Medulla oblongata (tissue), 1 donor: ENCODE measurements at regions not wholly inside any gene's neighbourhood (a gene's known extent, or its start where the extent isn't known, plus 50 kb on each side); places are given as distances from the start of the nearest gene placed in this dataset.
"Not testable (repeated sequence)": the region's sequence is repeated elsewhere in the genome, so short reads cannot be mapped to it uniquely, and the experiment has no call there.

Source experiments
- DNase-seq: peaks from one replicate; pipeline ENCODE4 v3.0.0-alpha.2; 2015; ENCODE audit errors: extremely low spot score

DNA sequence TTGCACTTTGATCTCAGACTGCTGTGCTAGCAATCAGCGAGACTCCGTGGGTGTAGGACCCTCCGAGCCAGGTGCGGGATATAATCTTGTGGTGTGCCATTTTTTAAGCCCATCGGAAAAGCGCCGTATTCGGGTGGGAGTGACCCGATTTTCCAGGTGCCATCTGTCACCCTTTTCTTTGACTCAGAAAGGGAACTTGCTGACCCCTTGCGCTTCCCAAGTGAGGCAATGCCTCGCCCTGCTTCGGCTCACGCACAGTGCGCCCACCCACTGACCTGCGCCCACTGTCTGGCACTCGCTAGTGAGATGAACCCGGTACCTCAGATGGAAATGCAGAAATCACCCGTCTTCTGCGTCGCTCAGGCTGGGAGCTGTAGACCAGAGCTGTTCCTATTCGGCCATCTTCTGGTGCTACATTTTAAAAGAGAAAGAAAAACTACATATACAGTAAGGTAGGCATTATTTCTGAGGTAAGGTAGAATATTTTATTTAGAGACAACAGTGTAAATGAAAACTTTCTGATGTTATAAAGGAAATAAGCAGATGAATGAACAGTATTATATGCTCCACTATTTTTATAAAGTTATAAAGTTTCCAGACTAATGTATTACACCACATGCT, 144.5 kb upstream of the CLNK start:
- DNase-seq: not testable (repeated sequence)

DNA sequence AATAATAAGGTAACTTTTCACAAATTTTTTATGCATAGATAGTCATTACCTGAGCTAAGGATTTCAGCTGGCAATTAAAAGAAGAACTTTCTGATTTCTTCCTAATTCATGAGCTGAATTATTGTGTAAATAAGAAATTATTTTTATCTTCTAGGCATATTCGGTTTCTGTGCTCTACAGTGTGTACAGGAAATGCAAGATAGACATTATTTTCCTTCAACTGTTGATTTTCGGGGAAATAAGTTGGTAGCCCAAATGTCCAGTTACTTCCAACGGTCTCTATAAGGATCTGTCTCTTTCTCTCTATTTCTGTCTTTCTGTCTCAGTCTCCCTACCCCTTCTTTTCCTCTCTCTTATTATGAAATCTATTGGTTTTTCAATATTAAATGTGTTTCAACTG, 137.3 kb upstream of the CLNK start:
- DNase-seq: no peak

DNA sequence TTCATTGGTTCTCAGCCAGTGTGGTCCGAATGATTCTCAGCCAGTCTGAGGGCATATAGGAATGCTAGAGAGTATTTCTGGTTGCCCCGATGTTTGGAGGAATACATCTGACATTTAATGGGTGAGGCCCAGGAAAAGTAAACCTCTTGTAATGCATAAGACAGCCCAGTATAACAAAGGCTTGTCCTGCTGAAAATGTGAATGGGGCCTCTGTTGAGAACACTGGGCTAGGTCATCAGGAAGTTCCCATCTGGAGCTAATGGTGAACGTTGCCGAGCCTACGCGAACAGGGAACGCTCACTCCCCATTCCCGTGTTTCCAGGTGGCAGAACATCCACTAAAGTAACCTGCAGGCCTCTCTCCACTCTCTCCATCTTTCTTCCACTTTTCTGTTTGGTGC, 132.0 kb upstream of the CLNK start:
- DNase-seq: peak; percentile 46

DNA sequence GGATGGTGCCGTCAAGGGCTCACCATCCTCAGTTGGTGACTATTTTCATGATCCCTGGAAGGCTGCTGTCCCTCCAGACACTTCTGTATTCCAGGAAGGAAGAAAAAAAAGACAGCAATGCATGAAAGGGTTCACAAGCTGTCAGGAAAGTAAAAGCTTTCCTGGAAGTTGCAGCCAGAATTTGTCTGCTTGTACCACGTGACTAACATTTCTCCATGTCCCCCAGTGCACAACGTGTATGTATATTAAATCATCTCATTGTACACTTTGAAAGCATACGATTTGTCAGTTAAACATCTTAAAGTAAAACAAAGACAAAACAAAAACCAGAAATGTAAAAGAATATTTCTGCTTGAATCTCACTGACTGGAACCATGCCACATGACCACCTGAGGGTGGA, 127.4 kb upstream of the CLNK start:
- no peak for DNase-seq

DNA sequence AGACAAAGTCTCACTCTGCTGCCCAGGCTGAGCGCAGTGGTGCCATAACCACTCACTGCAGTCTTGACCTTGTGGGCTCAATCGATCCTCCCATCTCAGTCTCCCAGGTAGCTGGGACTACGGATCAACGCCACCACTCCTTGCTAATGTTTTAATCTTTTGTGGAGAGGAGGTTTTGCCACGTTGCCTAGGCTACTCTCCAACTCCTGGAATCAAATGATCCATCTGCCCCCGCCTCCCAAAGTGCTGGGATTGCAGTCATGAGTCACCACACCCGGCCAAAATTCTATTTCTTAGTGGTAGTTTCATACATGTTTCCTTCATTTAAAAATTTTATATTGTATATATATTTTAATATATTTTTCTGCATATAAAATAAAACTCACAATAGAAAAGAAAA, 125.8 kb upstream of the CLNK start:
- no peak for DNase-seq

DNA sequence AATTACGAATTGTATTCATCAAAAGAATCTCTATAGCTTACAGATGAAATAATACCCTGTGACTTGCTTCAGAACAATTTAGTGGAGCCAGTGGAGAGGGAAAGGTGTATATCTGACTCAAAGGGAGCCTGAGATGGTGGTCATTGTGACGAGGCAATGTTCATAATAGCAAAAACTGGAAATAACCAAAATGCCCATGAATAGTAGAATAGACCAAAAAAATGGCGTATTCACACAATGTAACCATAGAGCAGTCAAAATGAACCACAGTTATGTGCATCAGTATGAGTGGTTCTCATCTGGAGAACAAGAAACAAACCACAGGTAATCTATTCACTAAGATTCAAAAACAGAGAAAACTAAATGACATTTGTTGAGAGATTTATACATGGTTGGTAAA, 125.3 kb upstream of the CLNK start:
- DNase-seq: no peak

DNA sequence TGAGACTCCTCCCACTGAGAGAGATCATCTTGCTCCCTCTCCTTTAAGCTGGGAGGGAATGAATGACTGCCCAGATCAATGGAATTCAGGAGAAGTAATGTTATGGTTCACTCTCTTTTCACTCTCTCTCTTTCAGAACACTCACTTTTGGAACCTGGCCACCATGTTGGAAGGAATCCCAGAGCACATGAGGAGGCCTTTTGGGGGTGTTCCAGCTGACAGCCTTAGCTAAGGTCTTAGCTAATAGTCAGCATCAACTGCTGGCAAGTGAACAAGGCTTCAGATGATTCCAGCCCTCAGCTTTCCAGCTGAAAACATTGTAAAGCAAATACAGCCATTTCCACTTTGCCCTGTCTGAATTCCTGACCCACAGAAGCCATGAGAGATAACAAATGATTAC, 124.0 kb upstream of the CLNK start:
- peak; percentile 91 for DNase-seq

DNA sequence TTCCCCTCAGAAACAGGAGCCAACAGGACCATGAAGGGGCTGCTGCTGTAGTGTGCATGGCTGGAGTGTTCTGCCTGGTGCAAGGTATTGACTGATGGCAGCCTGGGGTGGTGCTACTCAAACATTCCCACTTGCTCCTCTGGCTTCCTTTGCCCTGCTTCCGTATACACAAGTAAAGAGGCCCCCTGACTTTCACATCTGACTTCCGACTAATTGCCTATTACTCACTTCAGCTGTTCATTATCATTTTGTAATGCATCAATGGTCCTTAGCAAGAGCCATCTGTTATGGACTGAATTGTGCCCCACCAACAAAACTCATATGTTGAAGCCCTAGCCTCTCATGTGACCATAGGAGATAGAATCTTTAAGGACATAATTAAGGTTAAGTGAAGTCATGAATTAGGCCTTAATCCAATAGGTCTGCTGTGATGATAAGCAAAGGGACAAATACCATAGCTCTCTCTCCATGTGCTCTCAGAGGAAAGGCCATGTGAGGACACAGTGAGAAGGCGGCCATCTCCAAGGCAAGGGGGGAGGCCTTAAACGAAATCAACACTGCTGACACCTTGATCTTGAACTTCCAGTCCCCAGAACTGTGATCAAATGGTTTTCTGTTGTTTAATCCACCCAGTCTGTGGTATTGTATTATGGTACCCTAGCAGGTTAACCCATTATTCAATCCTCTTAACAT, 122.5 kb upstream of the CLNK start:
- DNase-seq: no peak

DNA sequence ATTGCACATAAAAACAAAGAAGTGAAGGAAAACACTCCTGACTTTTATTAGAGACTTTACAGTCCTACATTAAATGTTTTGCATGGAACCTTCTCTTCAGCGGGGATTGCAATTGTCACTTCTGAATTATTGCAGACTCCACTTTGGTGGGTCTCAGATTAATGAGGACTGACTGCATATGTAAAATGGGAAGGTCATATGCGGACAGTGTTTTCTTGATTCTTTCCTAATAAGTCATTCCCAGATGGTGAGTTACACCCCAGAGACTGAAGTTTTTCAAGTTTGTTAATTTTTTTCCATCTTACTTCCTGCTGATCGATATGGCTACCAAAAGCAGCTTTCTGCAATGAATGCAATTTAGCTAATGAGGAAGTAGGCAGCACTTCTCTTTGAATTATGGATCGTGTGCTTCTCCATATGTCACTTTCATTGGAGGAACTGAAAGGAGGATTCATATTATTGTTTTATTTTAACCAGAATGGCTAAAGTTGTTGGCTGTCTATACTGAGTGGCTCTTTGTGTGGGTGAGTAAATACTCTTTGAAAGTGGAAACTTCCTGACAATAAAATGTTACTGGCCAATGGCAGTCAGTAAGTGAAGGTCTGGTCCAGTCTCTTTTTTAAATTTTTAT, 119.3 kb upstream of the CLNK start:
- DNase-seq: no peak

DNA sequence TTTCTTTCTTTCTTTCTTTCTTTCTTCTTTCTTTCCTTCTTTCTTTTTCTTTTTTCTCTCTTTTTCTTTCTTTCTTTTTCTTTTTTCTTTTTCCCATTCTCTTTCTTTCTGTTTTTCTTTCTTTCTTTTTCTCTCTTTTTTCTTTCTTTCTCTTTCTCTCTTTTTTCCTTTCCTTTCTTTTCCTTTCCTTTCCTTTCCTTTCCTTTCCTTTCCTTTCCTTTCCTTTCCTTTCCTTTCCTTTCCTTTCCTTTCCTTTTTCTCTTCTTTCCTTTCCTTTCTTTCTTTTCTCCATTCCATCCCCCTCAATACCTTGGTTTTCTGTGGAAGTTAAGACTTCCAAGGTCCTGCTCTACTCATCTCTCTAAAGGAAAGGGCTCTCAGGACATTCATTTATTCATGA, 102.8 kb upstream of the CLNK start:
- no peak for DNase-seq

DNA sequence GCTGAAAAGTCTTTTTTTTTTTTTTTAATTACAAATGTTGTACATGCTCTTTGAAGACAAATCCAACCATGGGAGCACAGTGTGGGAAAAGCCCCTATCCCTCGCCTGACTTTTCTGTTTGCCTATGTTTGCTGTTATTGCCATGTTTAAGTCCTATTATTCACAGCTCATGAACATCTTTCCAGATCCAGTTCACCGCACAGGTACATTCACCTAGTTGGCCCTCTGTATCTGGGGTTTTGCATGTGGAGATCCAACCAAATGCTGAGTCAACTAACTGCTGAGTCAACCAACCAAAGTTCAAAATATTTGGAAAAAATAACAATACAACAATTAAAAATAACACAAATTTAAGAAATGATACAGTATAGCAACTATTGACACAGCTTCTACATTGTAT, 100.1 kb upstream of the CLNK start:
- DNase-seq: no peak

DNA sequence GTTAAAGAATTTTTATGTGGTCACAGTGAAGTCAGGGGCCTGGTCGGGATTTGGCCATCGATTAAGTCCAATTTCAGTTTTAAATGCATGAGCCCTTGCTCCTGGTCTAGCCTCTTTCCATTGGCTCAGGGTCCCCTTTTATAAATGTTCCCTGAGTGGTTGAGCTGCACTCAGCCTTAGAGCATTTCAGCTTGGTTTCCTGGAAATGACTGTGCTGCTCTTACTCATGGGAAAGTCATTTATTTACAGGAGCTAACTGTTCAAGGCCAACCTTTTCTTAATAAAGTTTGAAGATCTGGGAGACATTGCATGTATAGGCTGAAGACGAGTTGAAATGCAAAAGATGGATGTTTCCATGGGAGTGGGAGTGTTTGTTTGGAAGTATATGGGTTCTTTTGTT, 98.8 kb upstream of the CLNK start:
- no peak for DNase-seq

DNA sequence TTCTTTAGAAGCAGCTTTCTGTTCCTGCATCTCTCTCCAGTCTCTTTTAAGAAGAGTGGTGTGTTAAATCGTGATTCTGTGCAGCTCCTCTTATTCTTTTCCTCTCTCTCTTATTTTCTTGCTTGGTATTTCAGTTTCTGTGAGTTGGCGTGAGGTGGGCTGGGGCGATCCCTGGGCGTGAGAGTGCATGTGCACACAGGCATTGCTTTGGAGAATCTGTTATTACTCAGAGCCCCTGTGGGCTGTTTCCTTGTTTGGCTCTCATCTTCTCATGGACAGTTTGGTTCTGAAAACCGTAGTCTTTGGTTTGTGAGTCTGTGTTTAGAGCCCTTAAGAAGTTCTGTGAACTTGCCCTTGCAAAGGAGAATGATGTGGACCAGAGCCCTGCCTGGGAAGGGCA, 97.2 kb upstream of the CLNK start:
- no peak for DNase-seq

DNA sequence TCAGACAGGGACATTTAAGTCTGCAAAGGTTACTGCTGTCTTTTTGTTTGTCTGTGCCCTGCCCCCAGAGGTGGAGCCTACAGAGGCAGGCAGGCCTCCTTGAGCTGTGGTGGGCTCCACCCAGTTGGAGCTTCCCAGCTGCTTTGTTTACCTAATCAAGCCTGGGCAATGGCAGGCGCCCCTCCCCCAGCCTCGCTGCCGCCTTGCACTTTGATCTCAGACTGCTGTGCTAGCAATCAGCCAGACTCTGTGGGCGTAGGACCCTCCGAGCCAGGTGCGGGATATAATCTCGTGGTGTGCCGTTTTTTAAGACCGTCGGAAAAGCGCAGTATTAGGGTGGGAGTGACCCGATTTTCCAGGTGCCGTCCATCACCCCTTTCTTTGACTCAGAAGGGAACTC, 96.2 kb upstream of the CLNK start:
- DNase-seq: not testable (repeated sequence)

DNA sequence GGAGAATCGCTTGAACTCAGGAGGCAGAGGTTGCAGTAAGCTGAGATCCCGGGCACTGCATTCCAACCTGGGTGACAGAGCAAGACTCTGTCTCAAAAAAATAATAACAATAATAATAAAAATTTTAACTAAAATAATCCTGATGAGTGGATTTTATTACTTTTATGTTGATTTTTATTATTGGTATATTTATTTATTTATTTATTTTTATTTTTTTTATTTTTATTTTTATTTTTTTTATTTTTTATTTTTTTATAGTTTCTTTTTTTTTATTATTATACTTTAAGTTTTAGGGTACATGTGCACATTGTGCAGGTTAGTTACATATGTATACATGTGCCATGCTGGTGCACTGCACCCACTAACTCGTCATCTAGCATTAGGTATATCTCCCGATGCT, 90.6 kb upstream of the CLNK start:
- not testable (repeated sequence) for DNase-seq

DNA sequence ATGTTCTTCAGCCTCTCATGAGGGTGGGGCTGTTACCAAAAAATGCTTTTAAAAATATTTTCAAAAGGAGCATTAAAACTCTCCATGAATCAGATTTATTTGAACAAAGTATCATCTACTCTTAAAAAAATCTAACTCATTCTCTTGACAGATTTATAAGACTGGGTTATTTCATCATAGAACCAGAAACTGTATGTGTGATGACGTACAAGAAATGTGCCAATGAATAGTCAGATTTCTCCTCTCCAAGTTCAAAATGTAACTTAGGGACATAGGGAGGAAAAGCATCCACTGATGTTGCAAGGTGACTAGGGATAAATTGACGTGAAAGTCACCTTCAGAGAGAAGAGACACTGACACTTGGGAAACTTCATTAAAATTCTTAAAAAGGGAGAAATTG, 89.1 kb upstream of the CLNK start:
- no peak for DNase-seq

DNA sequence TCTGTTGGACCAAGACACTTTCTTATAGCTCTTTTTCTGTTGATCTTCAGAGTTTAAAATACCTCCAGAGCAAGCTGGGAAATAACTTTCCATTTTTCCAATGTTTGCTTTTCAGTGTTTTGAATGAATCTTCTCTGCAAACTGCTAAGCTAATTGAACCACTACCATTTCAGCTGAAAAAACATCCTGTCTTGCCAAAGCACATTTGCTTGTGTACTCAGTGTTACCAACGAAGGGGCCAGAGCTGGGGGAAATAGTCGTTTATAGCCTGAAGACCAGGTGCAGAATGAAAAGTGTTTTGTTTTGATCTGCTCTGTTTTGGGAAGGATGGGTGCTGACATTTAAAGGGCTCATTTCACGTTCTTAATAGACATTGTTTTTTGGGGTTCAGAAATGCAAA, 88.4 kb upstream of the CLNK start:
- peak; percentile 19 for DNase-seq

DNA sequence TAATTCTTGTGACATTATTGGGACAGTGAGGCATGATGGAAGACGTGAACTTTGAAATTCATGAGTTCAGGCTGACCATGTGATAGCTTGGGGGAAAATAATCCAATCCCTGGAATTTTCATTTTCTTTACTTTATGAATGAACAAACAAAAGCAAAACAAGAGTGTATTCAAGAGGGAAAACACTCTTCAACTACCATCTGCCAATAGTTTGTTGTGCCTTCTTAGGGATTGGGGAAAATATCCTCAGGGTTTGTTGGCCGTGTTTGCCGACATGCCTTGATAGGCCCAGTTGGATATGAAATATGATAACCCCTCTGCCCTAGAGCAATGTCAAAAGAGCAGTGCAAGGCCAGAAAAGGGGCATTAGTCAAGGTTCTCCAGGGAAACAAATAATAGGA, 80.8 kb upstream of the CLNK start:
- DNase-seq: no peak

DNA sequence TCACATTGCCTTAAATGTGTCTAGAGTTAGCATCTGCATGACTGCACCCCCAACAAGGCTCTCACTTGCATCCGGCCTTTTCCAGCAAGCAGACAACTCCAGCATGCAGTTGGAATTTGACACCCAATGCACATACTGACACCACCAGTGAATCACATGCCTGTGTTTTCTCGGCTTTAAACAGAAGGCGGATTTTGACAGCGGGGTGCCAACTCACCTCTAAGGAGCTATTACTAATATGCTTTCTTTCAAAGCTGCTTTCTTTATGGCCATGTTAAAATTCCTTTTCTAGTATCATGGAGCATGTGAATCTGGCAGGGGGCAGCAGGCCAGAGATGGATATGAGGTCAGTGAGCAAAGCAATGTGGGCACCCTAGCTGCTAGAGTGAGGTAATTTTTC, 78.0 kb upstream of the CLNK start:
- DNase-seq: no peak

DNA sequence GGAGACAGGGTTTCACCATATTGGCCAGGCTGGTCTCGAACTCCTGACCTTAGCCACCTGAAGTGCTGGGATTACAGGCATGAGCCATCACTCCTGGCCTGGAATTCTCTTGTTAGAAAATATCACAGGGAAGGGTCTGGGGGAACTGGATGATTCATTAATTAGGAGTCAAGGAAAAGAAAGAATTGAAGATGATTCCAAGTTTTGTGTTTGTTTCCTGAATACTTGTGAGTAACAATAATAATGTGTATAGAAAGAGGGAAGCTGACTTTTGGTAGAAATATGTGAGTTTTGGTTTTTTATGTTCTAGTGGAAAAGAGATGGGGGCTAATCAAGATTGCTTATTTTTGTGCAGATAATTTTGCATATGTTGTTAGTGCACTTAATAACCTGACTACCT, 77.3 kb upstream of the CLNK start:
- DNase-seq: no peak

DNA sequence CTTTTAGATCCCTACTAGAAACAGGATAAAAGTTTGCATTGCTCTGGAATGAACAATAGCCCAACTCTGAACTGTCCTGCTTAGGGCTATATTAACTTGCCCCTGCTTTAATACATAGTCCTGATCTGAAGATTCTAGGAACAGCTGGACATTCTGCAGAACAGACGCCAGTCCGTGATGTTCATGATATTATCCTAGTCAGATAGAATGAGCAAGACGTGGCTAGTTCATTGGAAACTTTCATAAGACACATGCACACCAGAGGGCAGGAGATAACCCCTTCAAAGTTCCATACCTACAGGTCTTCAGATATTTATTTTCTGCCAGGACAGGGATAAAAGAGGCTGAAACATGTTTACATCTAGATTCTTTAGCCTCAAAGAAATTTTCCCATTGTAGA, 75.5 kb upstream of the CLNK start:
- no peak for DNase-seq

DNA sequence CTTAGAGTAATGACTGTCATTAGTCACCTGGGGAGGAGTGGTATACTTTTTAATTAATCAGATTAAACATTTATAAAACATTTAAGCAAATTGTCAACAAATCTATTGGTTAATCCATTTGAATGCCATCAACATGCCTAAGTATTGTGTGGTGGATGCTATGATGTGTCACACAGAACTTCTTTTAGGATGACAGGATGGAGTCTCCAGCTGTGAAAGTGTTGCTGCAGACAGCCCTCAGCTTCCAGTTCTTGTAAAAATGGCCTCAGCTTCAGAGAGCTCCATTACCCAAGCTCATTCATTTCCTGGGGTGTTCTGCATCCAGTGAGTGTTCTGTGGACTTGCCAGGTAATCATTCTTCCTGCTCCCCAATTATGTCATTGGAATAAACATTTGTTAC, 74.3 kb upstream of the CLNK start:
- DNase-seq: no peak

DNA sequence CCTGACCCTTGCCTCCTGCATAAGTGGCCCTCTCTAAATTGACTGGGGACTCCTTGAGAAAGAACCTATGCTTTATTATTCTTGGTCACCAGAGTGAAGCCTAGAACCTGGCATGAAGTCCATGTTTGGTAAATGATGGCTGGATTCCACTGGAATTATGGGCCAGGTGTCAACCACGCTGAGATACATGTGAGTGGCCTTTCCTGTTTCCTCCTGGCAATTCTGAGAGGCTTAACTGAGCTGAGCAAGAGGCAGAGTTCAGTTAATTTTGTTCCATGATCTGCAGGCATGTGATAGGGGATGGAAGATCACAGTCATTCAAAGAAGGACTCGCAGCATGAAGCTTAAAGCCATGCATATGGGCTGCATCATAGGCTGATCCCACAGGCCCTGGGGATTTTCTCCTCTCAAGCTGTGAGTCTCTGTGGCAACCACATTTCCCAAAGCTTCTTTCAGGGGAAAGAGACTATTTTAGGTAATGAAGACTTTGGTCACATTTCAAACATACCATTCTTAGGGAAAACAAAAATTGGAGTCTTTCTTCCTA, 69.4 kb upstream of the CLNK start:
- no peak for DNase-seq
